Natural killer cell (primary cell): ENCODE measurements at regions not wholly inside any gene's neighbourhood (a gene's known extent, or its start where the extent isn't known, plus 50 kb on each side); places are given as distances from the start of the nearest gene placed in this dataset.
"Not testable (repeated sequence)": the region's sequence is repeated elsewhere in the genome, so short reads cannot be mapped to it uniquely, and the experiment has no call there.

ENCODE experiments used
- ATAC-seq, 3 donors: fragments of 150-1000 bp in 2 of 3; fragments of 200-7000 bp in 1 of 3; cut with Tn5 transposase; 1 replicate in 1 of 3; 2 replicates in 2 of 3; pipeline ENCODE4 v1.10.0; 2021; ENCODE audit warnings: mild to moderate bottlenecking in 2 of 3, moderate library complexity in 2 of 3
- DNase-seq, 2 donors: peaks; one replicate each; pipeline versions ENCODE4 v3.0.0 to v3.0.0-alpha.2; 2013 to 2021; ENCODE audit warnings: mixed read lengths in 1 of 2
- H3K27ac ChIP-seq: one replicate; pipeline ENCODE4 v1.5.1; 2013; ENCODE audit warnings: mild to moderate bottlenecking, low read length
- H3K27me3 ChIP-seq: one replicate; pipeline ENCODE4 v1.6.1; 2013; ENCODE audit warnings: low read length; ENCODE audit not compliant: control insufficient read depth, insufficient read depth
- H3K36me3 ChIP-seq: one replicate; pipeline ENCODE4 v1.6.1; 2013; ENCODE audit warnings: low read length; ENCODE audit not compliant: control insufficient read depth, insufficient read depth
- H3K4me1 ChIP-seq: one replicate; pipeline ENCODE4 v1.6.1; 2013; ENCODE audit warnings: low read length; ENCODE audit not compliant: control insufficient read depth, insufficient read depth
- H3K4me3 ChIP-seq: one replicate; pipeline ENCODE4 v1.5.1; 2013; ENCODE audit warnings: low read length
- H3K9me3 ChIP-seq: one replicate; pipeline ENCODE4 v1.6.1; 2013; ENCODE audit warnings: low read length; ENCODE audit not compliant: control insufficient read depth, insufficient read depth
- H3K27ac Mint-ChIP-seq, 2 donors: one replicate each; pipeline ENCODE4 v1.8.0; 2022; ENCODE audit warnings: mild to moderate bottlenecking in 2 of 2, mixed read lengths in 2 of 2, moderate library complexity in 1 of 2
- H3K27me3 Mint-ChIP-seq, 2 donors: one replicate each; pipeline ENCODE4 v1.8.0; 2022; ENCODE audit warnings: low read depth in 2 of 2, mixed read lengths in 2 of 2
- H3K36me3 Mint-ChIP-seq: one replicate; pipeline ENCODE4 v1.8.0; 2022; ENCODE audit warnings: mixed read lengths
- H3K4me1 Mint-ChIP-seq, 2 donors: one replicate each; pipeline ENCODE4 v1.8.0; 2022; ENCODE audit warnings: mixed read lengths in 2 of 2
- H3K4me3 Mint-ChIP-seq: one replicate; pipeline ENCODE4 v1.8.0; 2022; ENCODE audit warnings: mild to moderate bottlenecking, moderate library complexity, mixed read lengths
- H3K9me3 Mint-ChIP-seq, 2 donors: one replicate each; pipeline ENCODE4 v1.8.0; 2022; ENCODE audit warnings: mixed read lengths in 2 of 2
- WGBS: methylation state at CpG from one replicate; pipeline ENCODE4 v1.1.7; 2013; ENCODE audit warnings: missing lambda C conversion rate; ENCODE audit not compliant: insufficient coverage; 5-methylcytosine and 5-hydroxymethylcytosine counted together
- intact Hi-C: fragments of 100-400 bp; cut with micrococcal nuclease; formaldehyde crosslinking; loops from one replicate; pipeline ENCODE4 v1.14.2; 2022

- H3K36me3 Mint-ChIP-seq, H3K9me3 ChIP-seq, DNase-seq, H3K4me1 Mint-ChIP-seq, H3K36me3 ChIP-seq, H3K27me3 Mint-ChIP-seq, H3K27me3 ChIP-seq, ATAC-seq, H3K4me3 ChIP-seq, H3K27ac Mint-ChIP-seq, H3K4me1 ChIP-seq, H3K9me3 Mint-ChIP-seq, H3K27ac ChIP-seq, intact Hi-C loops, H3K4me3 Mint-ChIP-seq: not testable (repeated sequence)
- 70% methylated on average over 2 of the region's 9 CpGs for WGBS
These were observed 50.5 kb upstream of the IQSEC3 start for GRCh38 chr12:16019-16418.

- H3K4me3 ChIP-seq, H3K36me3 ChIP-seq, H3K9me3 Mint-ChIP-seq, H3K27ac Mint-ChIP-seq, ATAC-seq, H3K4me1 ChIP-seq, DNase-seq, H3K27ac ChIP-seq, H3K27me3 Mint-ChIP-seq, H3K36me3 Mint-ChIP-seq, H3K9me3 ChIP-seq, H3K4me3 Mint-ChIP-seq, intact Hi-C loops, H3K27me3 ChIP-seq: not testable (repeated sequence)
- WGBS: no CpG with 5 or more reads among the region's 9 CpGs
- peaks cover 0 to 11% of the 10 kb centered on the region in 2 donors for H3K4me1 Mint-ChIP-seq
These were observed 50.0 kb upstream of the IQSEC3 start for GRCh38 chr12:16541-16940.
